Colonic mucosa (tissue), 4 donors: ENCODE measurements at regions not wholly inside any gene's neighbourhood (a gene's known extent, or its start where the extent isn't known, plus 50 kb on each side); places are given as distances from the start of the nearest gene placed in this dataset.

ENCODE experiments used
- DNase-seq: peaks from one replicate; pipeline ENCODE4 v3.0.0-alpha.2; 2020
- H3K27ac ChIP-seq: fragments of 200-600 bp; one replicate; pipeline ENCODE4 v1.8.0; 2021
- H3K27me3 ChIP-seq: fragments of 200-600 bp; one replicate; pipeline ENCODE4 v1.8.0; 2021
- H3K36me3 ChIP-seq: fragments of 200-600 bp; one replicate; pipeline ENCODE4 v1.8.0; 2021
- H3K4me1 ChIP-seq: fragments of 200-600 bp; one replicate; pipeline ENCODE4 v1.8.0; 2021; ENCODE audit warnings: mild to moderate bottlenecking
- H3K4me3 ChIP-seq: fragments of 200-600 bp; one replicate; pipeline ENCODE4 v1.8.0; 2021
- H3K9ac ChIP-seq, 2 donors: one replicate each; pipeline ENCODE4 v1.7.0; 2013; ENCODE audit warnings: control low read depth in 2 of 2, low read depth in 2 of 2, low read length in 2 of 2
- H3K9me3 ChIP-seq: fragments of 200-600 bp; one replicate; pipeline ENCODE4 v1.8.0; 2021
- CTCF ChIP-seq: fragments of 200-600 bp; IDR thresholded peaks from one replicate; pipeline ENCODE4 v1.8.0; 2022; ENCODE audit warnings: antibody characterized with exemption, mild to moderate bottlenecking
- intact Hi-C: fragments of 100-400 bp; cut with DNase I; formaldehyde crosslinking; loops from one replicate; pipeline ENCODE4 v1.14.1; 2022
- donor health status: healthy.
- donor health status: DM: no; HTN: no; CAD: no.
- donor health status: DM: no; HTN: no; CAD: no.

GRCh38 chr6:34608321-34609091 is 52.4 kb upstream of the SPDEF start:
- no peak overlapping the region for H3K27ac ChIP-seq
- H3K4me1 ChIP-seq, result no peaks in the 10 kb centered on the region
- intact Hi-C loops, result loop anchor here (2.0 to 10.0 kb wide), 2 partner anchors 80 to 144 kb away; partner anchors contain the start of gene PACSIN1
- H3K9ac ChIP-seq, result no peak overlapping the region
- no peak for DNase-seq
- H3K27me3 ChIP-seq, result no peaks in the 10 kb centered on the region
- H3K9me3 ChIP-seq, result no peaks in the 10 kb centered on the region
- no peak overlapping the region for H3K4me3 ChIP-seq
- H3K36me3 ChIP-seq, result no peaks in the 10 kb centered on the region
- TF ChIP-seq CTCF, result no peak

GRCh38 chr6:34606477-34607265 is 50.5 kb upstream of the SPDEF start:
- H3K9me3 ChIP-seq, result no peaks in the 10 kb centered on the region
- intact Hi-C loops, result loop anchor here (10.0 kb wide), 1 partner anchor 142 kb away; the partner anchor contains the start of gene PACSIN1
- TF ChIP-seq CTCF, result no peak
- H3K4me3 ChIP-seq, result no peak overlapping the region
- H3K27me3 ChIP-seq, result no peaks in the 10 kb centered on the region
- no peak overlapping the region for H3K9ac ChIP-seq
- no peaks in the 10 kb centered on the region for H3K36me3 ChIP-seq
- no peaks in the 10 kb centered on the region for H3K4me1 ChIP-seq
- DNase-seq, result no peak
- no peak overlapping the region for H3K27ac ChIP-seq
